ENCODE measurements at regions not wholly inside any gene's neighbourhood (a gene's known extent, or its start where the extent isn't known, plus 50 kb on each side); places are given as distances from the start of the nearest gene placed in this dataset.

- FAIRE-seq (no peak), DNase-seq (ENCODE audit: extremely low spot score, insufficient read length, low read depth) (no peak)
Measured at GRCh38 chr9:79020276-79020675, 551.5 kb upstream of the TLE4 start.

GRCh38 chr9:79021084-79021483 is 550.7 kb upstream of the TLE4 start:
- DNase-seq (ENCODE audit: extremely low spot score, insufficient read length, low read depth) (no peak), FAIRE-seq (no peak)

GRCh38 chr9:79023134-79023580 is 548.6 kb upstream of the TLE4 start:
- DNase-seq (ENCODE audit: extremely low spot score, insufficient read length, low read depth) (no peak), FAIRE-seq (no peak)

GRCh38 chr9:79026316-79026715 is 545.4 kb upstream of the TLE4 start:
- FAIRE-seq: no peak
- DNase-seq (ENCODE audit: extremely low spot score, insufficient read length, low read depth): no peak

- no peak for FAIRE-seq
- DNase-seq (ENCODE audit: extremely low spot score, insufficient read length, low read depth): no peak
Measured at GRCh38 chr9:79028101-79028500, 543.7 kb upstream of the TLE4 start.

GRCh38 chr9:79034583-79034982 is 537.2 kb upstream of the TLE4 start:
- FAIRE-seq: no peak

GRCh38 chr9:79037338-79037737 is 534.4 kb upstream of the TLE4 start:
- no peak for DNase-seq (ENCODE audit: extremely low spot score, insufficient read length, low read depth)
- no peak for FAIRE-seq

More at GRCh38 chr9:79034583-79034982, 537.2 kb upstream of the TLE4 start:
- no peak for DNase-seq (ENCODE audit: extremely low spot score, insufficient read length, low read depth)

GRCh38 chr9:79040671-79041070 is 531.1 kb upstream of the TLE4 start:
- no peak for FAIRE-seq
- DNase-seq (ENCODE audit: extremely low spot score, insufficient read length, low read depth): no peak

GRCh38 chr9:79041266-79041665 is 530.5 kb upstream of the TLE4 start:
- no peak for FAIRE-seq
- no peak for DNase-seq (ENCODE audit: extremely low spot score, insufficient read length, low read depth)

- FAIRE-seq (no peak), DNase-seq (ENCODE audit: extremely low spot score, insufficient read length, low read depth) (no peak)
Measured at GRCh38 chr9:79043916-79044315, 527.8 kb upstream of the TLE4 start.

- FAIRE-seq: no peak
Measured at GRCh38 chr9:79046401-79046800, 525.4 kb upstream of the TLE4 start.

GRCh38 chr9:79049371-79049770 is 522.4 kb upstream of the TLE4 start:
- no peak for DNase-seq (ENCODE audit: extremely low spot score, insufficient read length, low read depth)
- no peak for FAIRE-seq

More at GRCh38 chr9:79046401-79046800, 525.4 kb upstream of the TLE4 start:
- DNase-seq (ENCODE audit: extremely low spot score, insufficient read length, low read depth): no peak

GRCh38 chr9:79053598-79053997 is 518.2 kb upstream of the TLE4 start:
- DNase-seq (ENCODE audit: extremely low spot score, insufficient read length, low read depth) (no peak), FAIRE-seq (no peak)

GRCh38 chr9:79054500-79054899 is 517.3 kb upstream of the TLE4 start:
- no peak for DNase-seq (ENCODE audit: extremely low spot score, insufficient read length, low read depth)
- FAIRE-seq: no peak

GRCh38 chr9:79056041-79056440 is 515.7 kb upstream of the TLE4 start:
- DNase-seq (ENCODE audit: extremely low spot score, insufficient read length, low read depth) (no peak), FAIRE-seq (no peak)

GRCh38 chr9:79057576-79057975 is 514.2 kb upstream of the TLE4 start:
- DNase-seq (ENCODE audit: extremely low spot score, insufficient read length, low read depth) (no peak), FAIRE-seq (no peak)

GRCh38 chr9:79060766-79061165 is 511.0 kb upstream of the TLE4 start:
- DNase-seq (ENCODE audit: extremely low spot score, insufficient read length, low read depth): no peak
- FAIRE-seq: no peak

- DNase-seq (ENCODE audit: extremely low spot score, insufficient read length, low read depth): no peak
- FAIRE-seq: no peak
Measured at GRCh38 chr9:79061752-79062616, 509.8 kb upstream of the TLE4 start.

GRCh38 chr9:79073201-79073600 is 498.6 kb upstream of the TLE4 start:
- FAIRE-seq (no peak), DNase-seq (ENCODE audit: extremely low spot score, insufficient read length, low read depth) (no peak)

GRCh38 chr9:79080536-79080935 is 491.2 kb upstream of the TLE4 start:
- FAIRE-seq (no peak), DNase-seq (ENCODE audit: extremely low spot score, insufficient read length, low read depth) (no peak)

GRCh38 chr9:79083621-79084020 is 488.1 kb upstream of the TLE4 start:
- DNase-seq (ENCODE audit: extremely low spot score, insufficient read length, low read depth) (no peak), FAIRE-seq (no peak)

GRCh38 chr9:79087133-79087532 is 484.6 kb upstream of the TLE4 start:
- DNase-seq (ENCODE audit: extremely low spot score, insufficient read length, low read depth) (no peak), FAIRE-seq (no peak)
